C1 segment of cervical spinal cord (tissue), 14 donors: ENCODE measurements at regions not wholly inside any gene's neighbourhood (a gene's known extent, or its start where the extent isn't known, plus 50 kb on each side); places are given as distances from the start of the nearest gene placed in this dataset.
A peak's percentile ranks its signal among the peaks of the same experiment; 100 is the strongest.

Experiments
- DNase-seq, 14 donors: peaks; one replicate each; lab custom pipeline; 2025; lab: John Stamatoyannopoulos, UW

GRCh38 chr6:167674486-167674885 is 152.2 kb upstream of the AFDN start:
- DNase-seq: no peak

- DNase-seq: no peak
Measured at GRCh38 chr6:167676000-167676665, 150.6 kb upstream of the AFDN start.

- peak in 2 of 14 donors; percentile 14 to 23 for DNase-seq
Measured at GRCh38 chr6:167676666-167677421, 149.9 kb upstream of the AFDN start.

- DNase-seq: no peak
Measured at GRCh38 chr6:167677422-167677789, 149.3 kb upstream of the AFDN start.

GRCh38 chr6:167678102-167679101 is 148.3 kb upstream of the AFDN start:
- peak in 9 of 14 donors; percentile 21 to 60 (median 38) for DNase-seq

- no peak for DNase-seq
Measured at GRCh38 chr6:167679122-167679736, 147.5 kb upstream of the AFDN start.

GRCh38 chr6:167679790-167680604 is 146.7 kb upstream of the AFDN start:
- DNase-seq: no peak

- DNase-seq: no peak
Measured at GRCh38 chr6:167680605-167681149, 146.0 kb upstream of the AFDN start.

GRCh38 chr6:167682125-167682524 is 144.6 kb upstream of the AFDN start:
- no peak for DNase-seq

GRCh38 chr6:167682546-167683027 is 144.1 kb upstream of the AFDN start:
- no peak for DNase-seq

- DNase-seq: peak in 12 of 14 donors; percentile 30 to 87 (median 77)
Measured at GRCh38 chr6:167683028-167683862, 143.5 kb upstream of the AFDN start.

- DNase-seq: no peak
Measured at GRCh38 chr6:167684276-167685104, 142.2 kb upstream of the AFDN start.

GRCh38 chr6:167685654-167686053 is 141.1 kb upstream of the AFDN start:
- DNase-seq: no peak

GRCh38 chr6:167686204-167686893 is 140.4 kb upstream of the AFDN start:
- DNase-seq: no peak

GRCh38 chr6:167687116-167687725 is 139.5 kb upstream of the AFDN start:
- DNase-seq: peak in 1 of 14 donors; percentile 46

- no peak for DNase-seq
Measured at GRCh38 chr6:167688123-167688522, 138.6 kb upstream of the AFDN start.

- DNase-seq: no peak
Measured at GRCh38 chr6:167689278-167689677, 137.4 kb upstream of the AFDN start.
